Gastrocnemius medialis (tissue), 4 donors: ENCODE measurements at regions not wholly inside any gene's neighbourhood (a gene's known extent, or its start where the extent isn't known, plus 50 kb on each side); places are given as distances from the start of the nearest gene placed in this dataset.

Experiments
- ATAC-seq, 2 donors: fragments of 150-250 bp; one replicate each; pipeline ENCODE4 v1.9.1; 2016
- DNase-seq, 2 donors: peaks; one replicate each; pipeline ENCODE4 v3.0.0-alpha.2; 2019
- H3K27ac ChIP-seq, 4 donors: fragments of 200-600 bp; sonication (generic); 1 replicate in 1 of 4; 2 replicates in 3 of 4; pipeline ENCODE4 v1.5.1; 2016 to 2018; ENCODE audit warnings: mild to moderate bottlenecking in 2 of 4, moderate library complexity in 1 of 4
- H3K27me3 ChIP-seq, 3 donors: fragments of 200-600 bp; sonication (generic) in 2 of 3; 1 replicate in 1 of 3; 2 replicates in 2 of 3; pipeline versions ENCODE4 v1.5.1 to v1.6.0; 2016 to 2019; ENCODE audit warnings: mild to moderate bottlenecking in 1 of 3, moderate library complexity in 1 of 3
- H3K36me3 ChIP-seq, 2 donors: fragments of 200-600 bp; sonication (generic) in 1 of 2; one replicate each; pipeline ENCODE4 v1.5.1; 2017 to 2018
- H3K4me1 ChIP-seq, 2 donors: fragments of 200-600 bp; sonication (generic) in 1 of 2; one replicate each; pipeline ENCODE4 v1.5.1; 2016 to 2017; ENCODE audit warnings: mild to moderate bottlenecking in 2 of 2
- H3K4me3 ChIP-seq, 4 donors: fragments of 200-600 bp; sonication (generic) in 3 of 4; 1 replicate in 1 of 4; 2 replicates in 3 of 4; pipeline ENCODE4 v1.5.1; 2016 to 2019; ENCODE audit warnings: mild to moderate bottlenecking in 2 of 4
- H3K9me3 ChIP-seq, 3 donors: fragments of 200-600 bp; sonication (generic) in 2 of 3; 1 replicate in 1 of 3; 2 replicates in 2 of 3; pipeline ENCODE4 v1.5.1; 2016 to 2019
- CTCF ChIP-seq, 5 experiments: fragments of 450-650 bp in 3 of 5; fragments of 200-600 bp in 2 of 5; sonication (generic) in 2 of 5; IDR thresholded peaks in 4 of 5; conservative IDR thresholded peaks in 1 of 5; 1 replicate in 4 of 5; 2 replicates in 1 of 5; pipeline ENCODE4 v1.5.1; 2016 to 2019; ENCODE audit warnings: antibody characterized with exemption in 5 of 5, mild to moderate bottlenecking in 3 of 5, moderate library complexity in 3 of 5
- POLR2A ChIP-seq, 2 donors: fragments of 450-650 bp; IDR thresholded peaks; one replicate each; pipeline ENCODE4 v1.6.1; 2017; ENCODE audit warnings: antibody characterized with exemption in 2 of 2, mild to moderate bottlenecking in 2 of 2, moderate library complexity in 2 of 2
- in situ Hi-C, 4 donors: fragments of 200-750 bp; cut with MboI; loops; one replicate each; pipeline versions ENCODE4 v1.15.0 to v1.8.0; 2017; ENCODE audit warnings: low sequenced_read_pairs in 4 of 4
- intact Hi-C: fragments of 100-400 bp; cut with DNase I; formaldehyde crosslinking; loops from one replicate; pipeline ENCODE4 v1.15.1; 2023; ENCODE audit warnings: low total_unique reads

- no peaks in the 10 kb centered on the region for H3K9me3 ChIP-seq
- no peaks in the 10 kb centered on the region for H3K27me3 ChIP-seq
- no peaks in the 10 kb centered on the region for H3K36me3 ChIP-seq
- intact Hi-C loops: no loop called here
- no peak overlapping the region for H3K27ac ChIP-seq
- no peaks in the 10 kb centered on the region for H3K4me1 ChIP-seq
- ATAC-seq: no peak
- TF ChIP-seq CTCF (IDR thresholded peaks at IDR 0.05 in 4 of 5, conservative IDR thresholded peaks at IDR 0.05 in 1 of 5) (no peak), POLR2A (IDR thresholded peaks at IDR 0.05) (no peak)
- H3K4me3 ChIP-seq: no peak overlapping the region
- in situ Hi-C loops: no loop called here
- no peak for DNase-seq
Measured at GRCh38 chr4:59571805-59572430, 1628.2 kb upstream of the ADGRL3 start.

GRCh38 chr4:59583845-59584568, 1616.1 kb upstream of the ADGRL3 start:
- no peak for ATAC-seq
- H3K27me3 ChIP-seq: no peaks in the 10 kb centered on the region
- no peak for TF ChIP-seq CTCF (IDR thresholded peaks at IDR 0.05 in 4 of 5, conservative IDR thresholded peaks at IDR 0.05 in 1 of 5)
- TF ChIP-seq POLR2A (IDR thresholded peaks at IDR 0.05): no peak
- no peak for DNase-seq
- H3K4me1 ChIP-seq: no peaks in the 10 kb centered on the region
- H3K9me3 ChIP-seq: no peaks in the 10 kb centered on the region
- intact Hi-C loops: no loop called here
- no peak overlapping the region for H3K27ac ChIP-seq
- no peaks in the 10 kb centered on the region for H3K36me3 ChIP-seq
- in situ Hi-C loops: no loop called here
- H3K4me3 ChIP-seq: no peak overlapping the region

- Histone ChIP-seq H3K27me3 (no peaks in the 10 kb centered on the region), H3K36me3 (no peaks in the 10 kb centered on the region), H3K4me1 (no peaks in the 10 kb centered on the region), H3K27ac (no peak overlapping the region), H3K9me3 (no peaks in the 10 kb centered on the region), H3K4me3 (no peak overlapping the region)
- TF ChIP-seq CTCF (IDR thresholded peaks at IDR 0.05 in 4 of 5, conservative IDR thresholded peaks at IDR 0.05 in 1 of 5) (no peak), POLR2A (IDR thresholded peaks at IDR 0.05) (no peak)
- intact Hi-C loops (no loop called here), in situ Hi-C loops (no loop called here)
- DNase-seq (no peak), ATAC-seq (no peak)
Measured at GRCh38 chr4:59597536-59598329, 1602.4 kb upstream of the ADGRL3 start.

GRCh38 chr4:59598330-59598618, 1601.9 kb upstream of the ADGRL3 start:
- no peak for DNase-seq
- ATAC-seq: no peak
- intact Hi-C loops (no loop called here), in situ Hi-C loops (no loop called here)
- Histone ChIP-seq H3K4me1 (no peaks in the 10 kb centered on the region), H3K4me3 (no peak overlapping the region), H3K27me3 (no peaks in the 10 kb centered on the region), H3K27ac (no peak overlapping the region), H3K36me3 (no peaks in the 10 kb centered on the region), H3K9me3 (no peaks in the 10 kb centered on the region)
- no peak for TF ChIP-seq CTCF (IDR thresholded peaks at IDR 0.05 in 4 of 5, conservative IDR thresholded peaks at IDR 0.05 in 1 of 5)
- TF ChIP-seq POLR2A (IDR thresholded peaks at IDR 0.05): no peak
